Stimulated activated CD4-positive, alpha-beta T cell treated with anti-CD3 and anti-CD28 coated beads, Interleukin-1b, Interleukin-23, amount 100 ng/mL, for 4 hours (primary cell): ENCODE measurements at regions not wholly inside any gene's neighbourhood (a gene's known extent, or its start where the extent isn't known, plus 50 kb on each side); places are given as distances from the start of the nearest gene placed in this dataset.

Experiments
- DNase-seq, 2 donors: peaks; one replicate each; pipeline ENCODE4 v3.0.0-alpha.2; 2020; ENCODE audit warnings: low read depth in 2 of 2

DNA sequence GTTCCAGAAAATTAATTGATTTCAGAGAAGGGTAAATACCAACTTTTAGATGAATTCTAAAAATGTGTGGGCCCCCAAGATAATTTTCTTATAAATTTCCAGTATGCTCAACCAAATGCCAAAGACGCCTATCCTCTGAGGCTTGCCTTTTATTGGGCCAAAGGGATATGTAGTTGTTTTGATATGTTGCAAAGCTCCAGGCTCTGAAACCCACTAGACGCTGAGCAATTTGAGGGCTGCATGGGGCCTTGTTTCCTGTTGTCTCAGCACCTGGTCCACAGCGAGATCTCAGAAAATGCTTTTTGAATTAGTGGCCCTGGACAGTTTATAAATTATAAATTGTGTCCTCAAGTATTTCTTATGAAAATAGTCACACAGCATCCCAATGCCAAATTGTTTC lies 397.2 kb downstream of the SAMD5 start:
- DNase-seq: no peak

DNA sequence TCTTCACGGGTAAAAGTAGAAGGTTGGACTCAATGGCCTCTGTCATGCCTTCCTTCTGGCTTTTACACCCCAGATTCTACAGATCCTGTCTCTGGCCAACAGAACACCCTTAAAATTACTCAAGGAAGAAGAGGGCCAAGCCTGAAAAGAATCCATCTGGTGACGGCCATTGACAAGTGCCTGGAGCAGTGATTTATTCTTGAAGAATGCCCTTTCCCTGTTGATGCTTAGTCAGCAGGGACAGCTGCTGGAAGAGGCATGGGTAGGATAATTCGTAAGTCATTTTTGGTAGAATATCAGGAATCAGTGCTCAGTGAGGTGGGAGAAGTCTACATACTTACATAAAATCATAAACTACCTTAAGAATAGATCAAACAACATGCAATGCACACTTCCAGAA lies 397.9 kb downstream of the SAMD5 start:
- no peak for DNase-seq

DNA sequence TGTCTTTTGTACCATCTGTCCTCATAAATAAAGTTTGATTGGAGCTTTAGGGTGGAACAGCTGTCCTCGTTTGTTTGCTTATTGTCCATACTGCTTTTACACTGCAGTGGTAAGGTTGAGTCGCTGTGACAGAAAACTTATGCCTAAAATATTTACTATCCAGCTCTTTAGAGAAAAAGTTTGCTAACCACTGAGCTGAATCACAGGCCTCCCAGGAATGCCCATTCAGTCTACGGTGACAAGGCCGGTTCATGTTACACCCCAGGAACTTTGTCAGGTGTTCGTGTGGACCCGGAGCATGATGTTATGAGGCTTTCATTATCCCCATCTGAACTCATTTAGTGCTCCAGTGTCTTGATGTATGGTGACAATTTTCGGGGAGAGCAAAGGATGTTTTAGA lies 401.1 kb downstream of the SAMD5 start:
- DNase-seq: no peak

DNA sequence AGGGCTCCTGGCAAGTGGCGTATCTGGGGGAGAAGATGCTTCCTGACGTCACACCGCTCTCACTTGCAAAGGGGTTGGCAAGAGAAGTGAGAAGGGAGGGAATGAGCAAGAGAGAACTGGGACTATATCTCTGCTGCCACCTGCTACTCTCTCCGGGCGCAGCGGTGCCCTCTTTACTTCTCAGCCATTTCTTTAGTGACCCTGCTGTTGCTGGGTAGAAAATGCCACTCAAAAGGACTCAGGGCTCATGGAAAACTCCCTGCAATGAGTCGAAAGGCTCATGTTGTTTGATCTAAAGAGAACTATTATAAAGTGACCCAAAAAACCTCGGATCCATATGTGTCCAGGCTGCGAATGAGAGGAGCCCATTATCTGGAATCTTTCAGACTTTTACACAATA lies 401.8 kb downstream of the SAMD5 start:
- no peak for DNase-seq

DNA sequence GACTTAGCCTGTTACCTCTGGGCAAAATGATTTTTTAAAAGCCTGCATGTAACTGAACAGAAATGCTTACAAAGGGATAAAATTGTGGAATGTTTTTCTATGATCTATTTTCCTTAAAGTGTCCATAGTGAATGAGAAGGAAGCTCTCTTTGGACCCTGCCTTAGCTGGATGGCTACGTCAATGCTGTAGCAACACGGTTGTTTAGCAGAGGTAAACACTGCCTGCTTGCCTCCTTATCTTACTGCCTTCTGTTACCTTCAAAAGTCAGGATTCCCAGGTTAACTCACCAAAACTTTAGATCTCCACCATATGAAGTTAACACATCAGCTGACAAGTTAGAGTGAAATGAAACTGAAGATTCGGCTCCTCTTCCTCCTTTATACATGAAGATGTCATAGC lies 402.6 kb downstream of the SAMD5 start:
- no peak for DNase-seq

DNA sequence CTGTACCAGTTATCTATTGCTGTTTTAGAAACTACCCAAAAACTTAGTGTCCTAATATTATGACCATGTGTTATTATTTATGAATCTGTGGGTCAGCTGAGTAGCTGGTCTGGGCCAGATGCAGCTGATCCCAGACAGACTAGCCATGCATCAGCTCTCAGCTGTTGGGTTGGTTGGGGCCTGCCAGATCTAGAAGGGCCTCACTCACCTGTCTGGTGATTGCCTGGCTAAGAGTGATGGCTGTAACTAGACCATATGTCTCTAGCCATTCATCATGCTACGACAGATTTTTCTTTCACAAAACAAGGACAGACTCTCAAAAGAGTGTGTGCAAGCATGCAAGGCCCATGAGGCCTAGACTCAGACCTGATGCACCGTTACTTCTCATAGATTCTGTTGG lies 403.2 kb downstream of the SAMD5 start:
- DNase-seq: no peak

DNA sequence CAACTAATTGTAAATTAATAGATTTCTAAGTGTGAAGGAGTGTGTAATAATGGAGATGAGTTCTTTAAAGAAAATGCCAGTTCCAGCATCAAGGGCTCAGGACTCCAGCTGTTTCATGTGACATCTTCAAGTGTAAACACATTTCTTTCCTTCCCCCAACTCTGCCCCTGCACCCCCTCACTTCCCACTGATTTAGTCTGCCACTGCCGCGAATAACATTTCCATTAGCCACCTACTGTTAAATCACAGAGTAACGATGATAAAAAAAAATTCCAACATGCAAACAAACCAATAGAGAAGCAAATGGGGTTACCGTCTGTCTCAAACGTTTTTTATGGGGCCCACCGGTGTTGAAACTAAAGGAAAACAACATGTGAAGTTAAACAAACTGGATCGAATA lies 414.3 kb downstream of the SAMD5 start:
- no peak for DNase-seq

DNA sequence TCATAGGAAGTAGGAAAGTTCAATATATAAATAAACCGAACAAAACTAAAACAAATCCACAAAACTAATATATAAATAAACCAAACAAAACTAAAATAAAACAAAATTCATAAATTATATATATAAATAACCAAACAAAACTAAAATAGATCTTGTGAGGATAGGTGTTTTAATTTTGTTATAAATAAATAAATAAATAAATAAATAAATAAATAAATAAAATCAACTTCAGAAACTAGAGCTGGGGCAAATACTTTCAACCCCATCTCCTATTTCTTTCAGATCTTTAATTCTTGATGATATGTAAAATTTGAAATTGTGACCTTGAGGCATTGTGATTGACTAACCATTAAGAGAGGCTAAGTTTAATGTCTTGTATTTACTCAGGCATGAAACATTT lies 416.1 kb downstream of the SAMD5 start:
- DNase-seq: no peak

DNA sequence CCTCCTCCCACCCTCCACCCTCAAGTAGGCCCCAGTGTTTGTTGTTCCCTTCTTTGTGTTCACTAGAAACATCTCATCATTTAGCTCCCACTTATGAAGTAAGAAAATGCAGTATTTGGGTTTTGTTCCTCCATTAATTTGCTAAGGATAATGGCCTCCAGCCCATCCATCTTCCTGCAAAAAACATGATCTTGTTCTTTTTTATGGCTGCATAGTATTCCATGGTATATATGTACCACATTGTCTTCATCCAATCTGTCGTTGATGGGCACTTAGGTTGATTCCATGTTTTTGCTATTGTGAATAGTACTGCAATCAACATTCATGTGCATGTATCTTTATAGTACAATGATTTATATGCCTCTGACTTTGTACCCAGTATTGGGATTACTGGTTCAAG lies 416.8 kb upstream of the SASH1 start:
- no peak for DNase-seq

DNA sequence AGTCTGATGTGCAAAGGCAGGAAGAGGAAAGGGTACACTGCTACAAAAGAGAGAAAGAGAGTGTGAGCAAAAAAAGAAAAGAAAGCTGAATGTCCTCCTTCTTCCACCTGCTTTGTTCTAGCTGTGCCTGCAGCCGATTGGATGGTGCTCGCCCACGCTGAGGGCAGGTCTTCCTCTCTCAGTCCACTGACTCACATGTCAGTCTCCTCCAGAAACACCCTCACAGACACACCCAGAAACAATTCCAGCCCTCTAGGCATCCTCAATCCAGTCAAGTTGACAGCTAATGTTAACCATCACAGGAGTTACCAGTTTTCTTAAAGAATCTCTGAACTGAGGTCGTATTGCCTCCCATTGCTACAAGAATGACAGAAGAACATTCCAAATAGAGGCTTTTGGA lies 411.9 kb upstream of the SASH1 start:
- DNase-seq: no peak

DNA sequence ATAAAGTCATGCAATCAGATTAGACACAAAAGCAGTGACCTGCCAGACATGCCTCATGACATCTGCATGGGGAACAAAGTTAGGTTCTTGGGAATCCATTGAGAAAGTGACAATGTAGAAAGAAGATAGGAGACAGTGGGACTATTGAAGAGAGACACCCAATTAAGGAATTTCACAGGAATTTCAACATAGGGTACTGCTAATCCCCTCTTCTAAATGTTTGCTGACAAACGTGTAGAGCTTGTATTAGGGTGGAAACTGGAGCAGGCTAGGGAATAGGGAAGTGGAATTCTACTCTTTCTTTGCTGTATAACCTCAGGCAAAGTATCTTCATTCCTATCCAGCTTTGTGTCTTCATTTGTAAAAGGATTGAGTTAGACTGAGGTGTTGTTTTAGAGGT lies 409.4 kb upstream of the SASH1 start:
- no peak for DNase-seq

DNA sequence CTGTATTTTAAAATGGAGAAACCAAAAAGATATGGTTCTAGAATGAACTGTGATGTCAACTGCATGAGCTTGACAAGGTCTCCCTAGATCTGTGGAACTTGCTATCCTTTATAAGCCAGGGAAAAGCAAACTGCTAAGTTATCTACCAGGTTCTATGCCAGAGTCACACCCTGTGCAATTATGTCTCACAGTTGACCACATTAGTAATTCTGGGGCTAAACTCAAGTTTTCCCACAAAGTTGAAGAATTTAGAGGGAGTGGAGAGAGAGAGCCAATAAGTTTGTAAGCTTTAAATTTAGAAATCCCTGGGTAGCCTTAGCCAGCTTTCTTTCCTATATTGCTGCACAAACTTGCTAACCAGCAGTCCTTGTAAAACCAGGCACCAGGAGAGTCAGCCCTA lies 407.0 kb upstream of the SASH1 start:
- no peak for DNase-seq

DNA sequence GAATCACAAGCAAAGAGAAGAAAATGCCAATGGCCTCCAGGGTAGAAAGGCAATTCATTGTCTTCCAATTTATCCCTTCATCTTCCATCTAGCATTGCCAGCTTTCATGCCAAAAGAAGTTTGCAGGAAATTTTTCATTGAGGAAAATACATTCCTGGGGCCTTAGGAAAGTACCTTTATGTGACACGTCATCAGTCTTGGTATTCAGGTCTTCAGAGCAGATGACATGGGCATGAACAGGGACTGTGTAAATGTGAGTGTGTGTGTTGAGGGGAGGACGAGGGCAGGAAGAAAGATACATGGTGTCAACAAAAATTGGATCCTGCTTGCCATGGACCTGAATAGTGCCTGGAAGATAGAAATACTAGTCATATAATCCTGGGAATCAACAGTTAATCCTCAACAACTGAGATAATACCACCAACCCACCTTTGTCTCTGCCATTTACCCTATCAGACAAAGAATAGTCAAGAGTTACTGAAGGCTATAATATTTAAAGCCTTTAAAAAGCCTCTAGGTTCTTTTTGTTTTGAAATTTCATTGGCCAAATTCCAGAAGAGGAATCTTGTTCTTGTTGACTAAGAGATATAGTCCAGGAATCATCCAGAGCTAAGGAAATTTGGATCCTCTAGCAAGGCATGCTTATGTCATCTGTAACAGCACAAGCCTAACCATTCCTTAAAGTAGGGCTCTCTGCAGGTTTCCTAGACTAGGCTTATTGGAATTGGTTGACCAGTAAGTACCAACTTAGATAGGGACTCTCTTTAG lies 405.8 kb upstream of the SASH1 start:
- no peak for DNase-seq

DNA sequence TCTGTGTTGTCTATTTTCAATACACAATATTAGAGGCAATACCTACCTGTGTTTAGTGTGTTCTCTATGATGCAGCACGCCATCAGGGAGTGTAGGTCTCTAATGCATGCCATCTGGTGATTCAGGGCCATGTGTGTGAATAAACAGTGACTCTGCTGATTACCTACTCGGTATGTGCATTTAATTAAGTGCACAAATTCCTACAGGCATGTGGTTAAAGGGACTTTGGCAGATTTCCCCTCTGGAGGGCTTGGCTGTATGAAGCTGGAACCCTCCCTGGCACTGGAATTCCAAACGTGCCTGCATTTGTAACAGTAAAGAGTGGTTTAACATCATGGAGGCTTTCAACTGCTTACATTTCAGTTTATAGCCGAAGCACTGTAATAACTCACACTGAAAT lies 401.5 kb upstream of the SASH1 start:
- no peak for DNase-seq

DNA sequence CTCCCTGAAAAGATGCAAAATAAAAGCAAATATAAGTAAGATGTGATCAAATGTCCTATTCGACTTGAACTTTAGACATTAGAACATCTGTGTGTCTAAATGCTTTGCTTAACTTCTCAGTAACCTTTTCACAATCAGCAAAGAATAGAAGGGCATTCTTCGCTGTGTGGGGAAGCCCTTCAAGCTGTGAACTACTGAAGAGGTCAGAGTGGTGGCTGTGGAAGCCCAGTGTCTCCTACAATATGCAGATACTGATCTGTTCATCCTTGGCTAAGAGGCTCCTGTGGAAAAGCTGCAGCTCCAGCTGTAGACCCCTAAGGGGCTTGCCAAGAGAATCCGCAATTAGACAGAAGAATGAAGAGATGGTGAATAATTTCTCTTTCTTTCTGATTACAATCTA lies 400.3 kb upstream of the SASH1 start:
- DNase-seq: no peak

DNA sequence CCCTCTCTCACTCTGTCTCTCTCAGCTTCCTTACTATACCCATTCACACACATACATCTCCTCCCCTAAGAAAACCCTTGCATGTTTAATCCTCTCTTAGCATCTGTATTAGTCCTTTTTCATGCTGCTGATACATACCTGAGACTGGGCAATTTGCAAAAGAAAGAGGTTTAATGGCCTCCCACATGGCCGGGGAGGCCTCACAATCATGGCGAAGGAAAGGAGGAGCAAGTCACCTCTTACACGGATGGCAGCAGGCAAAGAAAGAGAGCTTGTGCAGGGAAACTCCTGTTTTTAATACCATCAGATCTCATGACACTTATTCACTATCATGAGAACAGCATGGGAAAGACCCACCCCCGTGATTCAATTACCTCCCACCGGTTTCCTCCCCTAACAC lies 398.5 kb upstream of the SASH1 start:
- no peak for DNase-seq

DNA sequence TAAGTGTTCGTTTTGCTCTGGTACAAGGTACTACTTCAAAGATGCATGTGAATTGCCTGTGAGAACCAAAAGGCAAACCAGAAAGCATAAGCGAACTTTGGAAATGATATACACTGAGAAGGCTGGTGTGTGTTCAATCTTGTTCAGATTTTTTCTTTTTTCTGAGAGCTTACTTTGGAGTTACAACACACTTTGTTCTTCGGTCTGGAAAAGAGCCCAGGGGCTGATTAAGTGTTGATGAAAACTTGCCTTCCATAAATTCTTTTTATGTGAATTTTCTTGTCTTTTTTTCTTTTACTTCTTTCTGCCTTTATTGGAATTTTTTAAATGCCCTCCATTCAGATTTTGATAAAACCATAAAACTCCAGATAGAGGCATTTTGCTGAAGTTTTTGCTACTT lies 395.1 kb upstream of the SASH1 start:
- no peak for DNase-seq

DNA sequence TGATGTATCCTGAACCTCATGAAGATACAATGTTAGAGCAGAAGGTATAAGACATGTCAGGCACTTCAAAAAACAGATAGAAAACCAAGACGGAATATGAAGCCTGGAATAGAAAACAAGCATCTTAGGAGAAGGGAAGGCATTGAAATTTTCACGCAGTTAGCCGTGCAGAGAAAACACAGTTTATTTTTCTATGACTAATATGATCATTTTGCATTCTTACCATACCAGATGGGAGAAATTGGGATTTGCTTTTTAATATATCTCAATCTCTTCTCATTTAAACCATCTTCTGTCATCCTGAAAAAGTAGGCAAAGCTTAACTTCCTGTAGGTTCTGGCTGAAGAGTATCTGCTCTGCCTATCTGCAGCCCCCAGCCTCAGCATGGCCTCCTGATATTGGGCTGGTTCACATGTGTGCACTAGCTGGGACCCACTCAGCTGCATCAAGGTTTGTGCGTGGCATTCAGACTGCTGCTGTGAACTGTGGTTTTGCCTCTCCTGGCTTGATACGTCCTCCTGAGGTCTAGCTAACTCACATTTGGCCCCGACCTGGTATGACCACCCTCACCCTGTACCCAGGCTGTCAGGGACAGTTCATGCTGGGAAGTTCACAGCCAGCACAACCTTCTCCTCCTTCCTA lies 392.5 kb upstream of the SASH1 start:
- no peak for DNase-seq

DNA sequence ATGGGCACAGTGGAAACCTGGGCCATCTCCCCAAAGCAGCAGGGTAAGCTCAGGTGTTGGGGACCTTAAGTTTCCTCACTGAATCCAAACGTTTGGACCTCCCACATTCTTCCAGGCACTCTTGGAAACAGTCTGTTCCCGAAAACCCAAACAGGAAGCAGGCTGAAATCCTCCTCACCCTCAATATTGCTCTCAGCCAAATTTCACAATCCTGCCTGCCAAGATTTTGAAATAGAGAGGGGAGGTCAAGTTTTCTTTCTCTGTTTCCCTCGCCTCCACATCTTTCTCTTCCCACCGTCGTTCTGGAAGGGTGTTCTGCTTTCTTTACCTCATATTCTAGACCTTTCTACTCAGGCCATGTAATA lies 392.0 kb upstream of the SASH1 start:
- DNase-seq: no peak

DNA sequence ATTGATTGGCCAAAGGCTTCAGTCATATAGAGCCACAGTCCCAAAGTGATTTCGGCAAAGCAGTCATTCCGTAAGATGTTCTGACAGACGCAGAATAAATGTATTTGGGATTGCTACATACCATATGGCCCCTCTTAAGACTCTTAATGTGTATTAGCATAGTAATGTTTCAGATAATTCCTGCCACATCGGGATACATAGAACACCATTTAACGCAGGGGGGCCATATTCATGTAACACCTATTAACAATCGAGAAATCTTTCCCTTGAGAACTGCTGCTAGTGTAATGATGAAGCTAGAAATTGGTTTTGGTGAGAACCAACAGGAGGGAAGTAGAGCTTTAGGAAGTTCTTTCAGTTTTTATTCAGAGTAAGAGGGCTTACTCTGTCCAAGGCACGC lies 390.9 kb upstream of the SASH1 start:
- no peak for DNase-seq

DNA sequence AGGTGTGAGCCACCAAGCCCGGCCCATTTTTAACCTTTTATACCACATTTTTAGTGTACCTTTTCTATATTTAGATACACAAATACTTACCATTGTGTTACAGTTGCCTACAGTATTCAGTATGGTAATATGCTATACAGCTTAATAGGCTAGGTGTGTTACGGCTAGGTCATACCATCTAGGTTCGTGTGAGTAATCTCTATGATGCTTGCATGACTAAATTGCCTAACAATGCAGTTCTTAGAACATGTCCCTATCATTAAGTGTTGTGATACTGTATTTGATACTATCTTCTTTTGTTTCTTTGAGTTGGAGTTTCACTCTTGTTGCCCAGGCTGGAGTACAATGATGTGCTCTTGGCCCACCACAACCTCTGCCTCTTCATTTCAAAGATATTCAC lies 387.7 kb upstream of the SASH1 start:
- DNase-seq: no peak

DNA sequence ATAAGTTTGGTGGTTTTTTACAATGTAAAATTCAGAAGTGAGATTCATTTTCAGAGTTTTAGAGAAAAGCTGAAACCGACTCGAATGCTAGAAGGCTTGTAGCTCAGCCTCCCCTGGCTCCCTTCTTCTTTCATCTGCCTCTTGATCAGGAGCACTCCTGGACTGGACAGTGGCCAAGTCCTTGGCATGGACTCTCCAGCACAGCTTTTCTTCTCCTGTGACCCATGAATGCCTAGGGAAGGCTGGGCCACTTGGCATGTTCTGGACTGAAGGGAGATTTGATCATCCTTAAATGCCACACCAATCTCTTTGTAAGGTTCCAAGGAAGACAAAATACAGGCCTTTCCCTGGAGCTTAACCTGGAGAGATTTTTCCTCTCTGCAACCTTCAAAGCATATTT lies 384.0 kb upstream of the SASH1 start:
- no peak for DNase-seq

DNA sequence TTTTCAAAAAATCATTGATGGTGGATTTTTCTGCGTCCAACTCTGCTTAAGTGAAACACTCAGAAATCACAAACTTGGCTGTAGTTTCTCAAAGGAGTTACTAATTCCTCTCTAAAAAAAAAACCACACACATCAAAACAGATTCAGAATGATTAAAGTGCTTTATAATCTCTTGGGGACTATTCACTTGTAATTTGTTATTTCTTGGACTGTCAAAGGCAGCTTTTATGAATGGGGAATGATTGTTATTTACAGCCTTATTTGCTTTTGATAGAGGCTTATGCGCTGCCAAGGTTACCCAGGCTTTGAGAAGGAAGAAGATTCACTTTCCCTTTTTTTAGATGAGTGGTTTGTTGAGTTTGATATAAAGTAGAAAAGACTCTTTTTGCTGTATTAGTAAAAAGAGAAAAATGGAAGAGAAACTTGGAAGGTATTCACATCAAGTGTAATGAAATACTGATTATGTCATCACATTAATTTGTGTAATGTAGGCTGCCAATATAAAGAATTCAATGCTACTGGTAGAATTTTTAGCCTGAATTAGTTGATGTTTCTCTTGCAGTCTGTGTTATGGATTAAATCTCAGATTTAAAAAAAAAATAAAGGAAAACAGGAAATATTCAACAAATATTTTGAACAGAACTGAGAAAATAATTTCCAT lies 381.0 kb upstream of the SASH1 start:
- no peak for DNase-seq
